Endothelial cell of umbilical vein (primary cell): ENCODE measurements at regions not wholly inside any gene's neighbourhood (a gene's known extent, or its start where the extent isn't known, plus 50 kb on each side); places are given as distances from the start of the nearest gene placed in this dataset.

Experiments
- BruUV-seq: library from RNA; stranded (reverse); fragments of 400-500 nt; replicated peaks from 2 replicates; lab custom pipeline; 2021; lab: Mats Ljungman, UMichigan
- CTCF ChIA-PET: fragments of 300-600, 350-600 bp; sonication (Branson Sonifier 250); formaldehyde crosslinking; loops from one replicate; lab custom pipeline; 2021; ENCODE audit warnings: antibody characterized with exemption, inconsistent platforms; lab: Charles Lee
- POLR2A ChIA-PET: fragments of 300-600, 350-600 bp; sonication (Branson Sonifier 250); formaldehyde crosslinking; loops from one replicate; lab custom pipeline; 2021; ENCODE audit warnings: antibody characterized with exemption, inconsistent platforms; lab: Charles Lee
- DNase-seq: peaks from one replicate; pipeline ENCODE4 v3.0.0-alpha.2; 2011; ENCODE audit warnings: low read depth, low spot score
- FAIRE-seq: peaks from 2 replicates; lab custom pipeline; 2011; peaks lifted over from hg19 to GRCh38; lab: Jason Lieb, UNC
- H2AFZ ChIP-seq: 2 replicates; pipeline ENCODE4 v1.6.0; 2012; ENCODE audit warnings: low read depth, low read length, control low read depth, inconsistent platforms
- H3K27ac ChIP-seq: 2 replicates; pipeline ENCODE4 v1.5.1; 2011; ENCODE audit warnings: low read depth, mild to moderate bottlenecking, control low read depth, low read length, moderate library complexity; ENCODE audit not compliant: insufficient read depth
- H3K27me3 ChIP-seq, 2 experiments: 2 replicates each; pipeline versions ENCODE4 v1.6.0 to v1.6.1; 2011; ENCODE audit warnings: low read length in 2 of 2, mixed read lengths in 1 of 2; ENCODE audit not compliant: control insufficient read depth in 2 of 2, insufficient read depth in 2 of 2
- H3K36me3 ChIP-seq, 2 experiments: 2 replicates in 1 of 2; 3 replicates in 1 of 2; pipeline ENCODE4 v1.5.1; 2011; ENCODE audit warnings: low read length in 2 of 2, mild to moderate bottlenecking in 1 of 2, moderate library complexity in 1 of 2; ENCODE audit not compliant: control insufficient read depth in 2 of 2, insufficient read depth in 2 of 2; ENCODE audit errors: extremely low read depth in 1 of 2
- H3K4me1 ChIP-seq: 3 replicates; pipeline ENCODE4 v1.5.1; 2011; ENCODE audit warnings: mild to moderate bottlenecking, low read length; ENCODE audit not compliant: control insufficient read depth, insufficient read depth; ENCODE audit errors: extremely low read depth
- H3K4me2 ChIP-seq: 2 replicates; pipeline ENCODE4 v1.6.1; 2011; ENCODE audit warnings: low read length, control low read depth, mixed read lengths; ENCODE audit not compliant: insufficient read depth
- H3K4me3 ChIP-seq, 3 experiments: fragments of 200-600 bp in 1 of 3; sonication (generic), shearing (Covaris generic) in 1 of 3; replicated peaks in 1 of 3; 2 replicates each; pipeline ENCODE4 v1.5.1; 2011 to 2016; ENCODE audit warnings: control low read depth in 3 of 3, low read length in 3 of 3, mild to moderate bottlenecking in 2 of 3, inconsistent platforms in 1 of 3, low read depth in 1 of 3, moderate library complexity in 1 of 3; ENCODE audit not compliant: insufficient read depth in 1 of 3
- H3K79me2 ChIP-seq: 2 replicates; pipeline ENCODE4 v1.6.0; 2012; ENCODE audit warnings: low read length, inconsistent platforms; ENCODE audit not compliant: control insufficient read depth, insufficient read depth
- H3K9ac ChIP-seq: replicated peaks from 2 replicates; pipeline ENCODE3; 2011; ENCODE audit warnings: low read length, control low read depth; ENCODE audit not compliant: insufficient read depth; ENCODE audit errors: extremely low read depth
- H3K9me1 ChIP-seq: replicated peaks from 3 replicates; pipeline ENCODE4 v1.6.0; 2011; ENCODE audit warnings: mild to moderate bottlenecking, low read length; ENCODE audit not compliant: control insufficient read depth, insufficient read depth; ENCODE audit errors: extremely low read depth
- H3K9me3 ChIP-seq: replicated peaks from 2 replicates; pipeline ENCODE4 v1.5.1; 2012; ENCODE audit warnings: low read length, inconsistent platforms; ENCODE audit not compliant: control insufficient read depth, insufficient read depth
- H4K20me1 ChIP-seq: replicated peaks from 2 replicates; pipeline ENCODE3; 2011; ENCODE audit warnings: mild to moderate bottlenecking, low read length; ENCODE audit not compliant: control insufficient read depth, insufficient read depth; ENCODE audit errors: extremely low read depth
- EZH2 ChIP-seq: IDR thresholded peaks from 2 replicates; pipeline ENCODE4 v1.6.1; 2012; ENCODE audit warnings: borderline replicate concordance, low read depth, mild to moderate bottlenecking, moderate library complexity, low read length, inconsistent platforms; ENCODE audit not compliant: severe bottlenecking
- FOS ChIP-seq: IDR thresholded peaks from 2 replicates; pipeline ENCODE4 v1.6.1; 2011; ENCODE audit warnings: mild to moderate bottlenecking, low read length, moderate library complexity, borderline replicate concordance; ENCODE audit not compliant: insufficient read depth
- GATA2 ChIP-seq: IDR thresholded peaks from 2 replicates; pipeline ENCODE4 v1.7.0; 2011; ENCODE audit warnings: low read depth, mild to moderate bottlenecking, moderate library complexity, mixed read lengths, low read length; ENCODE audit not compliant: insufficient read length, insufficient read depth
- JUN ChIP-seq: IDR thresholded peaks from 2 replicates; pipeline ENCODE4 v1.6.1; 2011; ENCODE audit warnings: borderline replicate concordance, low read depth; ENCODE audit not compliant: insufficient read length, insufficient read depth
- MYC ChIP-seq: IDR thresholded peaks from one replicate; pipeline ENCODE4 v1.6.1; 2011; ENCODE audit warnings: mild to moderate bottlenecking, low read depth, low read length
- POLR2A ChIP-seq: IDR thresholded peaks from 2 replicates; pipeline ENCODE4 v1.6.1; 2012; ENCODE audit warnings: low read depth, mild to moderate bottlenecking, control low read depth, low read length
- POLR2AphosphoS5 ChIP-seq: IDR thresholded peaks from 2 replicates; pipeline ENCODE4 v1.6.1; 2012; ENCODE audit warnings: low read depth, mild to moderate bottlenecking, control low read depth, low read length, moderate library complexity; ENCODE audit not compliant: insufficient read depth
- dilution Hi-C: fragments of 300-500 bp; cut with MboI; formaldehyde crosslinking; loops from one replicate; pipeline ENCODE4 v1.15.0; 2019; ENCODE audit warnings: low sequenced_read_pairs; ENCODE audit not compliant: extremely low pct_ligation_motif_present
- intact Hi-C: fragments of 100-400 bp; cut with micrococcal nuclease; formaldehyde crosslinking; loops from one replicate; pipeline ENCODE4 v1.10.0; 2022
- TF ChIP-seq, protein P1 (sequence below), 2 donors: IDR thresholded peaks; 1 replicate in 1 of 2; 2 replicates in 1 of 2; pipeline ENCODE4 v1.5.1; 2011; ENCODE audit warnings: low read length in 2 of 2, mild to moderate bottlenecking in 2 of 2, moderate library complexity in 2 of 2, control low read depth in 1 of 2, inconsistent platforms in 1 of 2, low read depth in 1 of 2; ENCODE audit not compliant: insufficient read depth in 1 of 2; ENCODE audit errors: extremely low read depth in 1 of 2
- TF ChIP-seq, protein P2 (sequence below): IDR thresholded peaks from 2 replicates; pipeline ENCODE4 v1.6.1; 2011; ENCODE audit not compliant: insufficient read depth, insufficient read length

DNA sequence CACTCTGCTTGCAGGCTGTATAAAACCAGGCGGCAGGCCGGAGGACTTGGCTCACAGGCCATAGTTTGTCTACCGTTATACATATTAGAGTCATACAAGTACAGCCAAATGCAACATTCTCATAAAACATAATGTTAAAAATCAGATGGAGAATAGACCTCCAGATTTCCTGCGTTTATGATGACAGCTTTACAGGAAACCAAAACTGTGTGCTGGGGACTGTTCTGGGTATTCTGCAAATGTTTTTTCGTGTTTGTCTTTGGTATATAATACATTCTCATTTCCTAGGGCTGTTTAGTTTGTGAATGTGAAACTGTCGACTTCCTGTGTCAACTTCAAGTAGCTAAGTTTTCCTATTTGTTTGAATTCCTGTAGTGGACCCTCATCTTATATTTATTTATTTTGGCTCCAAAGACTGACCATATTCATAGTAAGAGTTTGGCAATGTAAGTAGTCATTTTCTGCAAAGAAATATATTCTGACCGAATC lies 79.5 kb upstream of the FAM9C start:
- ChIA-PET CTCF (interaction anchor here (0.7 to 1.4 kb wide), 11 partner anchors 11 to 522 kb away, joined by 3 to 9 read pairs (median 4); no protein-coding TSS in a partner anchor), POLR2A (interaction anchor here (0.7 to 2.0 kb wide), 2 partner anchors 21 to 145 kb away, joined by 3 to 16 read pairs; no protein-coding TSS in a partner anchor)

More for the DNA sequence above, 79.5 kb upstream of the FAM9C start:
- no TSS peak for BruUV-seq
- no peak overlapping the region for H2AFZ ChIP-seq
- H3K79me2 ChIP-seq: no peaks in the 10 kb centered on the region
- no peak overlapping the region for H3K4me3 ChIP-seq
- dilution Hi-C loops (no loop called here), intact Hi-C loops (loop anchor here (1.0 to 2.0 kb wide), 7 partner anchors 13 to 363 kb away; no protein-coding TSS in a partner anchor)
- no peaks in the 10 kb centered on the region for H3K9me3 ChIP-seq
- H3K9ac ChIP-seq: peak overlapping the region; percentile 74
- H3K9me1 ChIP-seq: no peaks in the 10 kb centered on the region
- peaks cover 59% of the 10 kb centered on the region for H3K4me1 ChIP-seq
- DNase-seq (peak; percentile 93), FAIRE-seq (peak; percentile 93)
- peak overlapping the region; percentile 91 for H3K27ac ChIP-seq
- H3K27me3 ChIP-seq: no peaks in the 10 kb centered on the region
- TF ChIP-seq, protein P1, sequence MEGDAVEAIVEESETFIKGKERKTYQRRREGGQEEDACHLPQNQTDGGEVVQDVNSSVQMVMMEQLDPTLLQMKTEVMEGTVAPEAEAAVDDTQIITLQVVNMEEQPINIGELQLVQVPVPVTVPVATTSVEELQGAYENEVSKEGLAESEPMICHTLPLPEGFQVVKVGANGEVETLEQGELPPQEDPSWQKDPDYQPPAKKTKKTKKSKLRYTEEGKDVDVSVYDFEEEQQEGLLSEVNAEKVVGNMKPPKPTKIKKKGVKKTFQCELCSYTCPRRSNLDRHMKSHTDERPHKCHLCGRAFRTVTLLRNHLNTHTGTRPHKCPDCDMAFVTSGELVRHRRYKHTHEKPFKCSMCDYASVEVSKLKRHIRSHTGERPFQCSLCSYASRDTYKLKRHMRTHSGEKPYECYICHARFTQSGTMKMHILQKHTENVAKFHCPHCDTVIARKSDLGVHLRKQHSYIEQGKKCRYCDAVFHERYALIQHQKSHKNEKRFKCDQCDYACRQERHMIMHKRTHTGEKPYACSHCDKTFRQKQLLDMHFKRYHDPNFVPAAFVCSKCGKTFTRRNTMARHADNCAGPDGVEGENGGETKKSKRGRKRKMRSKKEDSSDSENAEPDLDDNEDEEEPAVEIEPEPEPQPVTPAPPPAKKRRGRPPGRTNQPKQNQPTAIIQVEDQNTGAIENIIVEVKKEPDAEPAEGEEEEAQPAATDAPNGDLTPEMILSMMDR (IDR thresholded peaks at IDR 0.05; ENCODE audit: extremely low read depth in 1 of 2, insufficient read depth in 1 of 2, low read depth in 1 of 2, low read length in 2 of 2): no peak
- TF ChIP-seq GATA2: peak; percentile 41
- TF ChIP-seq MYC: no peak
- TF ChIP-seq POLR2A: peak; percentile 45
- peak; percentile 48 for TF ChIP-seq JUN
- peak; percentile 51 for TF ChIP-seq FOS
- no peak for TF ChIP-seq EZH2
- TF ChIP-seq, protein P2, sequence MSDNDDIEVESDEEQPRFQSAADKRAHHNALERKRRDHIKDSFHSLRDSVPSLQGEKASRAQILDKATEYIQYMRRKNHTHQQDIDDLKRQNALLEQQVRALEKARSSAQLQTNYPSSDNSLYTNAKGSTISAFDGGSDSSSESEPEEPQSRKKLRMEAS: no peak
- TF ChIP-seq POLR2AphosphoS5: peak; percentile 69
- H3K36me3 ChIP-seq: no peaks in the 10 kb centered on the region
- H4K20me1 ChIP-seq: no peaks in the 10 kb centered on the region
- no peak overlapping the region for H3K4me2 ChIP-seq
